ENCODE measurements at regions not wholly inside any gene's neighbourhood (a gene's known extent, or its start where the extent isn't known, plus 50 kb on each side); places are given as distances from the start of the nearest gene placed in this dataset.

DNA sequence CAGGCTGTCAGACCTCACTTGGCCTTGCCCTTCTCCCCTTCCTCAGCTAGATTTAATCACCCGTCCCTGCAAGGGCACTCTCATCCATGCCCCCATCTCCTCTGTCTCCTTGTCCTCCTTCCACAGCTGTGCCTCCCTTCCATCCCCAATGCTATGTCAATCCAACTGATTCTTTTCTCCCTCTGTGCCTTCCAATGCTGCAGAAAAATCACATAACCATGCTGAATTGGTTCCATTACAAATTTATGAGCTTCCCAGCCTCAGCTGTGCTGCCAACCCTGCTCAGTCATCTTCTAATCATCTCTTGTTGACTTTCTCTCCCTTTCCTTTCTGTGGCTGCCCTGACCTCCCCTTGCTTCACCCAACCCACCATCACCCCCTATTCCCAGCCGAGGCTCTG, 56.3 kb upstream of the PIRT start:
- no peak overlapping the region for H2AFZ ChIP-seq (ENCODE audit: low read depth, low read length)
- TF ChIP-seq CTCF (IDR thresholded peaks at IDR 0.05; ENCODE audit: low read depth, low read length) = no peak
- TF ChIP-seq EZH2phosphoT487 (IDR thresholded peaks at IDR 0.05; ENCODE audit: low read depth) = no peak
- H3K4me3 ChIP-seq (ENCODE audit: low read length) = no peak overlapping the region
- H3K9me3 ChIP-seq (ENCODE audit: insufficient read depth, low read length) = no peaks in the 10 kb centered on the region
- no peak overlapping the region for H3K4me2 ChIP-seq (ENCODE audit: low read length)
- H3K4me1 ChIP-seq (ENCODE audit: low read length) = no peaks in the 10 kb centered on the region
- H3K79me2 ChIP-seq (ENCODE audit: low read length) = no peaks in the 10 kb centered on the region
- H4K20me1 ChIP-seq (ENCODE audit: insufficient read depth, low read length) = no peaks in the 10 kb centered on the region
- no peaks in the 10 kb centered on the region for H3K27me3 ChIP-seq (ENCODE audit: low read depth, low read length)
- no peak overlapping the region for H3K9ac ChIP-seq (ENCODE audit: low read length)
- H3K27ac ChIP-seq (ENCODE audit: low read length) = no peak overlapping the region
- no peaks in the 10 kb centered on the region for H3K36me3 ChIP-seq (replicated peaks; ENCODE audit: low read depth, low read length)

DNA sequence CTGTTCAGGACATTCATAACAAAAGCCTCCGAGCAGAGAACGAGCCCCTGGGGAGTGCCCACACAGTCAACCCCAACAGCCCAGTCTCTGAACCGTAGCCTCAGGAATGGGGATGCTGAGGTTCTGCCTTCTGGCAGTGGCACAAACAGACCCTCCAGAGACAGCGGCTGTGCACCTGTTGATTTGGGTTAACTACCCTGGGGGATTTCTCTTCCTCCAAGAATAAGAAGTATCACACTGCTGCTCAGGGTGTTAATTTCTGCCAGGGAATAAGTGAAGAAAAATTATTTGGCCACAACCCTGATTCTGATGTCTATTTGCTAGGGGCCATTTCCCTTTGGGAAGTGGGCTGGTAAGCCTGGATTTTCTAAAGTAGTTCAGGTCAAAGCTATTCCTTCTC, 51.0 kb upstream of the PIRT start:
- Histone ChIP-seq H3K27me3 (ENCODE audit: low read depth, low read length) (no peaks in the 10 kb centered on the region), H3K27ac (ENCODE audit: low read length) (no peak overlapping the region), H3K4me3 (ENCODE audit: low read length) (no peak overlapping the region), H3K79me2 (ENCODE audit: low read length) (no peaks in the 10 kb centered on the region), H3K36me3 (replicated peaks; ENCODE audit: low read depth, low read length) (no peaks in the 10 kb centered on the region), H3K9ac (ENCODE audit: low read length) (no peak overlapping the region), H3K9me3 (ENCODE audit: insufficient read depth, low read length) (no peaks in the 10 kb centered on the region), H3K4me1 (ENCODE audit: low read length) (no peaks in the 10 kb centered on the region), H3K4me2 (ENCODE audit: low read length) (no peak overlapping the region), H4K20me1 (ENCODE audit: insufficient read depth, low read length) (no peaks in the 10 kb centered on the region), H2AFZ (ENCODE audit: low read depth, low read length) (no peak overlapping the region)
- TF ChIP-seq CTCF (IDR thresholded peaks at IDR 0.05; ENCODE audit: low read depth, low read length) (no peak), EZH2phosphoT487 (IDR thresholded peaks at IDR 0.05; ENCODE audit: low read depth) (no peak)

All from OCI-LY3 (cell line).